ENCODE measurements at regions not wholly inside any gene's neighbourhood (a gene's known extent, or its start where the extent isn't known, plus 50 kb on each side); places are given as distances from the start of the nearest gene placed in this dataset.
"Not testable (repeated sequence)": the region's sequence is repeated elsewhere in the genome, so short reads cannot be mapped to it uniquely, and the experiment has no call there.

DNA sequence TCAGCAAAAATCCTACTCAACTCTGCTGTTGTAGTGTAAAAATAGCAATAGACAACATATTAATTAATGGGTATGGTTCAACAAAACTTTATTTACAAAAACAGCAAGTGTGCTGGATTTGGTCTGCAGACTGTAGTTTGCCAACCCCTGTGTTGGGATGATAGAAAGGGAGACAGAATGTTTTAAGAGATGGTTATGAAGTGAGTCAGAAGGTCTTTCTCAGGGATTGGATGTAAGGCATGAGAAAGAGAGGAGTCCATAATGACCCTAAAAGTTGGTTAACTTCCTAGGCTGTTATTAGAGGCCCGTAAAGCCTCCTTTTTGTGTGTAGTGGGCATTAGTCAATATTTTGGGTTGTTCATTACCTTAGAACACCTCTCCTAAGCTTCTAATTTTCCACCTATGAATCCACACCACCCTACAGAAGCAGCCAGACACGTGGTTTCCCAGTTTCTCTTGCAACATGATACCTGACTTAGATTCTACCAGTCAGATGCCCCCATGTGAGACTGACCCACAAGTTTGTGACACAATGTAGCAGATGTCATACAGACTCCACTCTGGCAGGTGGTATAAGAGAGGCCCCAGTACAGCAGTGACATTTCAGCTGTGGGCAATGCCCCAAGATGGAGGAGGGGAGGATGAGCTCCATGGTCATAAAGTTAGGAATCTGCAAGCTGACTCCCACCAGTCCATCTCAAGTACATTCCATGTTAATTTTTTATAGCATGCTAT, 1015.6 kb downstream of the KCNMA1 start:
- 50% methylated on average over 2 of the region's 2 CpGs for WGBS
- intact Hi-C loops (cut with DNase I) = no loop called here
- H3K4me3 ChIP-seq = no peak overlapping the region

DNA sequence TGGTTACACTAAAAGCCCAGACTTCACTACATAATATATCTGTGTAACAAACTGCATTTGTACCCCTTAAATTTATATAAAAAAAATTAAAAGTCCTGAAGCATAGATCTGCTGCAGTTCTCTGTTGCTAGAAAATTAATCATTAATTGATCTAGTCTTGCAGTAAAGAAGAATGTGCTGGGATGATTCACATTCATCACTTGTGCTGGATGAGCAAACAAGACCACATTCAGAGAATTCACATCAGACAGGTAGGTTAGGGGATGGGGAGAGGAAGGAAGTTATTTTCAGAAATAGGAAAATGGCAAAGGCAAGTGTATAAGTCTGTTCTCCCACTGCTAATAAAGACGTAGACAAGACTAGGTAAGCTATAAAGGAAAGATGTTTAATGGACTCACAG, 1019.0 kb downstream of the KCNMA1 start:
- intact Hi-C loops (cut with DNase I) = no loop called here
- Histone ChIP-seq H3K27ac (replicated peaks in 1 of 4) (no peak overlapping the region), H3K27me3 (no peaks in the 10 kb centered on the region), H3K36me3 (no peaks in the 10 kb centered on the region), H3K4me3 (no peak overlapping the region), H3K9me3 (peaks cover 0 to 11% (median 0%) of the 10 kb centered on the region in 4 donors), H3K4me1 (no peaks in the 10 kb centered on the region)
- DNase-seq (ENCODE audit: extremely low spot score) = no peak
- 92% methylated on average over 1 of the region's 1 CpG for WGBS
- TF ChIP-seq EP300 (IDR thresholded peaks at IDR 0.05) (no peak), POLR2A (IDR thresholded peaks at IDR 0.05; ENCODE audit: low read depth) (no peak), POLR2AphosphoS5 (IDR thresholded peaks at IDR 0.05) (no peak)
- TF ChIP-seq, protein P1, sequence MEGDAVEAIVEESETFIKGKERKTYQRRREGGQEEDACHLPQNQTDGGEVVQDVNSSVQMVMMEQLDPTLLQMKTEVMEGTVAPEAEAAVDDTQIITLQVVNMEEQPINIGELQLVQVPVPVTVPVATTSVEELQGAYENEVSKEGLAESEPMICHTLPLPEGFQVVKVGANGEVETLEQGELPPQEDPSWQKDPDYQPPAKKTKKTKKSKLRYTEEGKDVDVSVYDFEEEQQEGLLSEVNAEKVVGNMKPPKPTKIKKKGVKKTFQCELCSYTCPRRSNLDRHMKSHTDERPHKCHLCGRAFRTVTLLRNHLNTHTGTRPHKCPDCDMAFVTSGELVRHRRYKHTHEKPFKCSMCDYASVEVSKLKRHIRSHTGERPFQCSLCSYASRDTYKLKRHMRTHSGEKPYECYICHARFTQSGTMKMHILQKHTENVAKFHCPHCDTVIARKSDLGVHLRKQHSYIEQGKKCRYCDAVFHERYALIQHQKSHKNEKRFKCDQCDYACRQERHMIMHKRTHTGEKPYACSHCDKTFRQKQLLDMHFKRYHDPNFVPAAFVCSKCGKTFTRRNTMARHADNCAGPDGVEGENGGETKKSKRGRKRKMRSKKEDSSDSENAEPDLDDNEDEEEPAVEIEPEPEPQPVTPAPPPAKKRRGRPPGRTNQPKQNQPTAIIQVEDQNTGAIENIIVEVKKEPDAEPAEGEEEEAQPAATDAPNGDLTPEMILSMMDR (IDR thresholded peaks at IDR 0.05) = no peak

More for the DNA sequence above, 1015.6 kb downstream of the KCNMA1 start:
- TF ChIP-seq POLR2AphosphoS5 (IDR thresholded peaks at IDR 0.05) = no peak
- TF ChIP-seq EP300 (IDR thresholded peaks at IDR 0.05) = no peak
- TF ChIP-seq, protein P1 (IDR thresholded peaks at IDR 0.05) = no peak
- TF ChIP-seq POLR2A (IDR thresholded peaks at IDR 0.05; ENCODE audit: low read depth) = no peak
- Histone ChIP-seq H3K27me3 (no peaks in the 10 kb centered on the region), H3K9me3 (peaks cover 0 to 11% (median 0%) of the 10 kb centered on the region in 4 donors), H3K27ac (replicated peaks in 1 of 4) (no peak overlapping the region), H3K36me3 (no peaks in the 10 kb centered on the region), H3K4me1 (peaks cover 7 to 11% (median 9%) of the 10 kb centered on the region in 4 donors)
- DNase-seq (ENCODE audit: extremely low spot score) = no peak

DNA sequence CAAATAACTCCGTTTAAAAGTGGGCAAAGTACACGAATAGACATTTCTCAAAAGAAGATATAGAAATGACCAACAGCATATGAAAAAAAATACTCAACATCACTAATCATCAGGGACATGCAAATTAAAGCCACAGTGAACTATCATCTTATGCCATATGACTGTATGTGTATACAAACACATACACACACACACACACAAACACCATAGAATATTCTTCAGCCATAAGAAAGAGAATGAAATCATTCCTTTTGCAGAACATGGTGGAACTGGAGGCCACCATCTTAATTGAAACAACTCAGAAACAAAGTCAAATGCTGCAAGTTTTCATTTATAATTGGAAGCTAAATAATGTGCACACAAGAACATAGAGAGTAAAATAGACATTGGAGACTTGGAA, 1019.4 kb downstream of the KCNMA1 start:
- intact Hi-C loops (cut with DNase I) = no loop called here

DNA sequence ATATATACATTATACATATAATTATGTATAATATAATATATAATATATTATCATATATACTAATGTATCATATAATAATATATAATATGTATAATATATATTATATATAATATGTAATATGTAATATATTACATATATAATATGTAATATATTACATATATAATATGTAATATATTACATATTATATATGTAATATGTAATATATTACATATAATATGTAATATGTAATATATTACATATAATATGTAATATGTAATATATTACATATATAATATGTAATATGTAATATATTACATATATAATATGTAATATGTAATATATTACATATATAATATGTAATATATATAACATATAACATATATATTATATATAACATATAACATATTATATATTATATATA, 1020.9 kb downstream of the KCNMA1 start:
- H3K4me1 ChIP-seq; H3K36me3 ChIP-seq; H3K27ac ChIP-seq (replicated peaks in 1 of 4); intact Hi-C loops (cut with DNase I); H3K27me3 ChIP-seq; DNase-seq (ENCODE audit: extremely low spot score); H3K4me3 ChIP-seq: not testable (repeated sequence)
- H3K9me3 ChIP-seq = peaks cover 0 to 11% (median 0%) of the 10 kb centered on the region in 4 donors

More for the DNA sequence above, 1019.4 kb downstream of the KCNMA1 start:
- Histone ChIP-seq H3K4me1 (no peaks in the 10 kb centered on the region), H3K27me3 (no peaks in the 10 kb centered on the region), H3K36me3 (no peaks in the 10 kb centered on the region), H3K27ac (replicated peaks in 1 of 4) (no peak overlapping the region), H3K9me3 (peaks cover 0 to 11% (median 0%) of the 10 kb centered on the region in 4 donors), H3K4me3 (no peak overlapping the region)
- TF ChIP-seq POLR2A (IDR thresholded peaks at IDR 0.05; ENCODE audit: low read depth) = no peak
- no peak for TF ChIP-seq EP300 (IDR thresholded peaks at IDR 0.05)
- TF ChIP-seq POLR2AphosphoS5 (IDR thresholded peaks at IDR 0.05) = no peak
- WGBS = 93% methylated on average over 2 of the region's 2 CpGs
- no peak for DNase-seq (ENCODE audit: extremely low spot score)

DNA sequence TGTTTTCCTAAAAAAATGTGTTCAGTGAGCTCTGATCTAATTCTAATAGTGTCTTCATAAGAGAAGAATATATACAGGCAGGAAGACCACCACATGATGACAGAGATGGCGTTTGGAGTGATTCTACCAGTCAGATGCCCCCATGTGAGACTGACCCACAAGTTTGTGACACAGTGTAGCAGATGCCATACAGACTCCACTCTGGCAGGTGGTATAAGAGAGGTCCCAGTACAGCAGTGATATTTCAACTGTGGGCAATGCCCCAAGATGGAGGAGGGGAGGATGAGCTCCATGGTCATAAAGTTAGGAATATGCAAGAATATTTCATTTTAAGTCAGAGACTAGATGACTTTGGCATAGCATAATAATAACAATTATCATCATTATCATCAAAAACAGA, 1022.6 kb downstream of the KCNMA1 start:
- intact Hi-C loops (cut with DNase I) = no loop called here
- H3K36me3 ChIP-seq = no peaks in the 10 kb centered on the region
- no peaks in the 10 kb centered on the region for H3K4me1 ChIP-seq
- no peak overlapping the region for H3K4me3 ChIP-seq
- DNase-seq (ENCODE audit: extremely low spot score) = no peak
- peaks cover 0 to 8% (median 0%) of the 10 kb centered on the region in 4 donors for H3K9me3 ChIP-seq
- WGBS = 81% methylated on average over 1 of the region's 1 CpG
- H3K27me3 ChIP-seq = no peaks in the 10 kb centered on the region
- no peak overlapping the region for H3K27ac ChIP-seq (replicated peaks in 1 of 4)
- no peak for TF ChIP-seq POLR2A (IDR thresholded peaks at IDR 0.05; ENCODE audit: low read depth)
- TF ChIP-seq, protein P1 (IDR thresholded peaks at IDR 0.05) = no peak
- TF ChIP-seq POLR2AphosphoS5 (IDR thresholded peaks at IDR 0.05) = no peak
- TF ChIP-seq EP300 (IDR thresholded peaks at IDR 0.05) = no peak

Data from esophagus muscularis mucosa (tissue), 4 donors.